GM12864 (cell line): ENCODE measurements at regions not wholly inside any gene's neighbourhood (a gene's known extent, or its start where the extent isn't known, plus 50 kb on each side); places are given as distances from the start of the nearest gene placed in this dataset.

ENCODE experiments used
- DNase-seq: peaks from one replicate; pipeline ENCODE4 v3.0.0-alpha.2; 2011; ENCODE audit warnings: low read depth
- H3K4me3 ChIP-seq: 2 replicates; pipeline ENCODE4 v1.5.1; 2011; ENCODE audit warnings: mild to moderate bottlenecking, low read depth, low read length, control low read depth
- CTCF ChIP-seq: IDR thresholded peaks from 2 replicates; pipeline ENCODE4 v1.5.1; 2011; ENCODE audit warnings: low read depth, mild to moderate bottlenecking, moderate library complexity, low read length, control low read depth, inconsistent platforms; ENCODE audit errors: missing control alignments

GRCh38 chr2:234802845-234803171 lies 149.0 kb upstream of the SH3BP4 start:
- H3K4me3 ChIP-seq = no peak overlapping the region
- no peak for TF ChIP-seq CTCF
- no peak for DNase-seq

- no peak overlapping the region for H3K4me3 ChIP-seq
- TF ChIP-seq CTCF = no peak
Observed at GRCh38 chr2:234802071-234802844, 149.6 kb upstream of the SH3BP4 start.

DNA sequence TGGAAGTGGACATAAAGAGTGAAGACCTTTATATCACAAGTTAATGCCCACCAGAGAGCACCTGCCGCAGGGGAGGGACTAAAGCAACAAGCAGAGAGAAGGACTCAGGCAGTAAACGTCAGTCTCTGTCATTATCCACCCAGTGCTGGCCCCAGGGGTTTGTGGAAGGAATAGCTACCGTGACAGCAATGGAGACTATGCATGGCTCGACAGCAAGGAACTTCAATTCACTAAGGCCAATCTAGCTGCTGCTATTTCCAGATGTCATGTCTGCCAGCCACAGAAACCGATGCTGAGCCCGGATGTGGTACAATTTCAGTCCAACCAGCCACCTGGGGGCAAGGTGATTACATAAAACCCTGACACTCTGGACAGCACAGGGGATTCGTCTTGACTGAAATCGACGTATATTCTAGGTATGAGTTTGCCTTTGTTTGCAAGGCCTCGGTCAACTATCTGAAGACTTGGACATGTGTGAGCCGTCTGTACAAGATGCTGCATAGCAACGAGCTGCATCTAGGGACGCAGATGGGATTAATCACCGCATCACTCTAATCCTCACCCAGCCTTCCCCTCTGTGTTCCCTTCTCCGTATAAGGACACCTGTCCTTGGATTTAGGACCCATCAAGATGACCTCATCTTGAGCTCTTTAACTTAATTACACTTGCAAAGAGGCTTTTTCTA lies 154.1 kb upstream of the SH3BP4 start:
- no peak for DNase-seq
- no peak overlapping the region for H3K4me3 ChIP-seq
- TF ChIP-seq CTCF = no peak

More at GRCh38 chr2:234802071-234802844, 149.6 kb upstream of the SH3BP4 start:
- no peak for DNase-seq

DNA sequence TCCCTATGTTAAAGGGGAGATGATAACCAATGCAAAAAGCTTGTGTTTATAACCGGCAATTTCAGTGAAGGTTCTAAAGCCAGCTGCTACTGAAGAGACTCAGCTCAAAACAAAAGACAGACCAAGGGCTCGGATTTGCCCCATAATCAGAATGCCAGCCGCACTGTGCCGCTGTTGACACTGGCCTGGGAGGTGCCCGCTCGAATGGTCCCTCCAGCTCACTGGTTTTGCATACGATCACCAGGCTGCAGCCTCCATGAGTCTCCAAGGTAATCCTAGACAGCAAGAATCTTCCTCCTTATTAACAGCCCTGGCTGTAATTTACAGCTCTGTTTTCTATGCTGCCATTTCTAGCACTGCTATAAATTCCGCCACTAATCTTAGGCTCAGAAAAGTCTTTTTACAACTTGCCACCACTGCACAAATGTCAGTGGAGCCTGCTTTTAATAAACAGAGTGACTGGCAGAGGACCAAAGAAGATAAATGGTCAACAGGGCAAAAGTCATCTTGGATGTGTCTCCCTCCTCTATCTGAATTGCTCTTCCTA lies 155.7 kb upstream of the SH3BP4 start:
- no peak for TF ChIP-seq CTCF
- H3K4me3 ChIP-seq = no peak overlapping the region
- no peak for DNase-seq

- DNase-seq = no peak
- no peak overlapping the region for H3K4me3 ChIP-seq
- no peak for TF ChIP-seq CTCF
Observed at GRCh38 chr2:234795272-234795920, 156.4 kb upstream of the SH3BP4 start.

GRCh38 chr2:234794866-234795265 lies 157.0 kb upstream of the SH3BP4 start:
- no peak overlapping the region for H3K4me3 ChIP-seq
- DNase-seq = no peak
- TF ChIP-seq CTCF = no peak
